ENCODE measurements at regions not wholly inside any gene's neighbourhood (a gene's known extent, or its start where the extent isn't known, plus 50 kb on each side); places are given as distances from the start of the nearest gene placed in this dataset.
"Not testable (repeated sequence)": the region's sequence is repeated elsewhere in the genome, so short reads cannot be mapped to it uniquely, and the experiment has no call there.

GRCh38 chr3:125918024-125918423 is 51.0 kb upstream of the ROPN1B start:
- DNase-seq = not testable (repeated sequence)

DNA sequence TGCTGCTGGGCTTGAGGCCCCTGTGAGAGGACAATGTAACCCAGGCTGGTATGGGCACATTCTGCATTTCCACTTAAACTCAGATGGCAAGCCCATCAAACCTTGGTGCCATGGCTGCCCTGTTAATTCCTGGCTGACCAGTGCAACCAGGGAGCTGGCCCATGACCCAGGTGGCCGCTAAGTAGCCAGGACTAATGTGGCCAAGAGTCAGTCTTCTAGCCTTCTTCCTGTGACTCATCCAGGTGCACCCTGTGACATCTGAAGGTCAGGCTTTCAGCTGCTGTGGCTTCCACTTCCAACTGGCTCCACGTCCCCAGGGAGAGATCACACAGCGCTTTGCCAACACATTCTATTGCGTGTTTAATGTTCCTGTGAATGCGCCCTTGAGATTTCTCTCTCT is 50.5 kb upstream of the ROPN1B start:
- not testable (repeated sequence) for DNase-seq

DNA sequence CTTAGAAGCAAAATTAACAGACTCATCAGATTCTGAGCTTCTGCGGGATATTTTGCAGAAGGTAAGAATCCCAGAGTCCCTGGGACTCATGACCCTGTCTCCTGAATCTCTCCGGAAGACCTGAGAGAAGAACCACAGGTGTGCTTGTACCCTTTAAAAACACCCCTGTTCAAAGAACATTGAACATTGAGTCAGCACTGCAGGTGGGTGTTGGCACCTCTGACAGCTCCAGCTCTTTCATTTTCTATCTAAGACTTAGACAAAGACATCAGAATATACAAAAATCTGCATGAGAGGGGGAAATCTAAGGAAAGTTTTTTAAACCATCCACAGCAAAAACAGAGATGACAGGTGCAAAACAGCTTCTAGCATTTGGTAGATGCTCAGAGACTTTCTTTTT is 50.1 kb upstream of the ROPN1B start:
- not testable (repeated sequence) for DNase-seq

Measured in right hindlimb (tissue), 1 donor.